Endodermal cell (in vitro differentiated cells): ENCODE measurements at regions not wholly inside any gene's neighbourhood (a gene's known extent, or its start where the extent isn't known, plus 50 kb on each side); places are given as distances from the start of the nearest gene placed in this dataset.
A peak's percentile ranks its signal among the peaks of the same experiment; 100 is the strongest.

Source experiments
- DNase-seq: peaks from one replicate; pipeline ENCODE4 v3.0.0-alpha.2; 2017
- H3K27ac ChIP-seq: 2 replicates; pipeline ENCODE4 v1.5.1; 2013; ENCODE audit warnings: mild to moderate bottlenecking, low read depth, low read length, moderate library complexity
- H3K27me3 ChIP-seq: 2 replicates; pipeline ENCODE4 v1.6.1; 2013; ENCODE audit warnings: mild to moderate bottlenecking, low read length, moderate library complexity; ENCODE audit not compliant: insufficient read depth, control insufficient read depth, poor library complexity, severe bottlenecking
- H3K36me3 ChIP-seq: 2 replicates; pipeline ENCODE4 v1.7.0; 2013; ENCODE audit warnings: mild to moderate bottlenecking, low read length, moderate library complexity; ENCODE audit not compliant: control insufficient read depth, insufficient read depth
- H3K4me1 ChIP-seq: one replicate; pipeline ENCODE4 v1.7.0; 2013; ENCODE audit warnings: low read length; ENCODE audit not compliant: control insufficient read depth, insufficient read depth
- H3K4me3 ChIP-seq: 2 replicates; pipeline ENCODE4 v1.5.1; 2013; ENCODE audit warnings: mild to moderate bottlenecking, low read length, moderate library complexity
- H3K9ac ChIP-seq: 2 replicates; pipeline ENCODE4 v1.6.1; 2013; ENCODE audit warnings: mild to moderate bottlenecking, low read length, moderate library complexity; ENCODE audit not compliant: poor library complexity, severe bottlenecking; ENCODE audit errors: extremely low read depth
- H3K9me3 ChIP-seq: 2 replicates; pipeline ENCODE4 v1.6.1; 2013; ENCODE audit warnings: mild to moderate bottlenecking, low read length, moderate library complexity; ENCODE audit not compliant: control insufficient read depth
- H3K27ac Mint-ChIP-seq: 2 replicates; pipeline ENCODE4 v1.8.0; 2020; ENCODE audit warnings: mixed read lengths
- H3K27me3 Mint-ChIP-seq: 2 replicates; pipeline ENCODE4 v1.8.0; 2021; ENCODE audit warnings: mild to moderate bottlenecking, mixed read lengths; ENCODE audit not compliant: insufficient read depth
- H3K36me3 Mint-ChIP-seq: 2 replicates; pipeline ENCODE4 v1.8.0; 2020; ENCODE audit warnings: low read depth, mixed read lengths
- H3K4me1 Mint-ChIP-seq: 2 replicates; pipeline ENCODE4 v1.8.0; 2020; ENCODE audit warnings: mixed read lengths
- H3K4me3 Mint-ChIP-seq: 2 replicates; pipeline ENCODE4 v1.8.0; 2020; ENCODE audit warnings: mild to moderate bottlenecking, moderate library complexity, mixed read lengths
- H3K9me3 Mint-ChIP-seq: 2 replicates; pipeline ENCODE4 v1.8.0; 2020; ENCODE audit warnings: mild to moderate bottlenecking, mixed read lengths
- WGBS, 2 experiments: methylation state at CpG; one replicate each; pipeline versions ENCODE4 v1.1.5 to v1.1.7; 2013; ENCODE audit warnings: missing lambda C conversion rate in 2 of 2, mixed read lengths in 1 of 2; ENCODE audit not compliant: insufficient coverage in 1 of 2, insufficient read length in 1 of 2; 5-methylcytosine and 5-hydroxymethylcytosine counted together
- TF ChIP-seq, protein P1 (sequence below): fragments of 200-600 bp; sonication (generic); conservative IDR thresholded peaks from 2 replicates; pipeline ENCODE4 v1.5.0; 2021; ENCODE audit warnings: antibody characterized with exemption, mild to moderate bottlenecking

GRCh38 chr5:97452646-97453045 lies 269.6 kb upstream of the RIOK2 start:
- H3K9me3 ChIP-seq, result no peaks in the 10 kb centered on the region
- H3K27ac Mint-ChIP-seq, result no peak overlapping the region
- no peaks in the 10 kb centered on the region for H3K36me3 ChIP-seq
- no peak overlapping the region for H3K4me3 ChIP-seq
- peaks cover 3% of the 10 kb centered on the region for H3K4me1 ChIP-seq
- H3K27me3 ChIP-seq, result no peaks in the 10 kb centered on the region
- no peaks in the 10 kb centered on the region for H3K27me3 Mint-ChIP-seq
- TF ChIP-seq, protein P1, sequence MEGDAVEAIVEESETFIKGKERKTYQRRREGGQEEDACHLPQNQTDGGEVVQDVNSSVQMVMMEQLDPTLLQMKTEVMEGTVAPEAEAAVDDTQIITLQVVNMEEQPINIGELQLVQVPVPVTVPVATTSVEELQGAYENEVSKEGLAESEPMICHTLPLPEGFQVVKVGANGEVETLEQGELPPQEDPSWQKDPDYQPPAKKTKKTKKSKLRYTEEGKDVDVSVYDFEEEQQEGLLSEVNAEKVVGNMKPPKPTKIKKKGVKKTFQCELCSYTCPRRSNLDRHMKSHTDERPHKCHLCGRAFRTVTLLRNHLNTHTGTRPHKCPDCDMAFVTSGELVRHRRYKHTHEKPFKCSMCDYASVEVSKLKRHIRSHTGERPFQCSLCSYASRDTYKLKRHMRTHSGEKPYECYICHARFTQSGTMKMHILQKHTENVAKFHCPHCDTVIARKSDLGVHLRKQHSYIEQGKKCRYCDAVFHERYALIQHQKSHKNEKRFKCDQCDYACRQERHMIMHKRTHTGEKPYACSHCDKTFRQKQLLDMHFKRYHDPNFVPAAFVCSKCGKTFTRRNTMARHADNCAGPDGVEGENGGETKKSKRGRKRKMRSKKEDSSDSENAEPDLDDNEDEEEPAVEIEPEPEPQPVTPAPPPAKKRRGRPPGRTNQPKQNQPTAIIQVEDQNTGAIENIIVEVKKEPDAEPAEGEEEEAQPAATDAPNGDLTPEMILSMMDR, result no peak
- no peak overlapping the region for H3K4me3 Mint-ChIP-seq
- H3K36me3 Mint-ChIP-seq, result no peaks in the 10 kb centered on the region
- DNase-seq, result no peak
- no peak overlapping the region for H3K9ac ChIP-seq
- H3K4me1 Mint-ChIP-seq, result no peaks in the 10 kb centered on the region
- no peaks in the 10 kb centered on the region for H3K9me3 Mint-ChIP-seq
- H3K27ac ChIP-seq, result peak overlapping the region; percentile 59

DNA sequence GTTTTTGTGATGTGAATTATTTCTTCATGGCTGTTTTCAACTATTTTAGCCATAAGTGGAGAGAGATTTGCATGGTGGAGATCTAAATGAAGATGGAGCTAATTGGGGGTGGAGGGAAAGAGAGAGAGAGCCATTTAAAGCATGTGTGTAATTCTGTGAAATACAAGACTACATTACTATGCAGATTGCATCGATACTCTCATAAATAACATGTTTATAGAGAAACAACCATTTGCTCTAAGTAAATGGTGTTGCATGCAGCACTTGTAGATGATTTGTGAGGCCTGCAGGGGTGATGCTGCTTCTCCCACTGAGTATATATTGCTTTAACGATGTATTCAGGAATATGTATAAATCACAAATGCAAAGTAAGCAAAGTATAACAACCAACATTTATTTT lies 270.2 kb upstream of the RIOK2 start:
- no peaks in the 10 kb centered on the region for H3K4me1 Mint-ChIP-seq
- H3K27me3 Mint-ChIP-seq, result no peaks in the 10 kb centered on the region
- Histone ChIP-seq H3K4me1 (peaks cover 3% of the 10 kb centered on the region), H3K9ac (no peak overlapping the region), H3K36me3 (no peaks in the 10 kb centered on the region), H3K9me3 (no peaks in the 10 kb centered on the region), H3K4me3 (no peak overlapping the region), H3K27me3 (no peaks in the 10 kb centered on the region), H3K27ac (peak overlapping the region; percentile 59)
- H3K27ac Mint-ChIP-seq, result no peak overlapping the region
- no peak overlapping the region for H3K4me3 Mint-ChIP-seq
- DNase-seq, result no peak
- TF ChIP-seq, protein P1, result no peak
- WGBS, 2 experiments, result 100% methylated on average over 2 of the region's 2 CpGs; no CpG with 5 or more reads in 1 of the 2 experiments
- H3K9me3 Mint-ChIP-seq, result no peaks in the 10 kb centered on the region
- H3K36me3 Mint-ChIP-seq, result no peaks in the 10 kb centered on the region

- Histone ChIP-seq H3K27me3 (no peaks in the 10 kb centered on the region), H3K27ac (no peak overlapping the region), H3K4me3 (no peak overlapping the region), H3K9ac (no peak overlapping the region), H3K36me3 (no peaks in the 10 kb centered on the region), H3K4me1 (peaks cover 3% of the 10 kb centered on the region), H3K9me3 (no peaks in the 10 kb centered on the region)
- Mint-ChIP-seq H3K4me3 (no peak overlapping the region), H3K36me3 (no peaks in the 10 kb centered on the region), H3K9me3 (no peaks in the 10 kb centered on the region), H3K27ac (no peak overlapping the region), H3K4me1 (no peaks in the 10 kb centered on the region), H3K27me3 (no peaks in the 10 kb centered on the region)
- no peak for DNase-seq
- TF ChIP-seq, protein P1, result no peak
These were observed 271.0 kb upstream of the RIOK2 start for GRCh38 chr5:97454015-97454414.
